ENCODE measurements at regions not wholly inside any gene's neighbourhood (a gene's known extent, or its start where the extent isn't known, plus 50 kb on each side); places are given as distances from the start of the nearest gene placed in this dataset.

GRCh38 chr21:38556390-38556789 lies 58.1 kb upstream of the ERG start:
- DNase-seq, result no peak

- no peak for DNase-seq
These were observed 62.9 kb upstream of the ERG start for GRCh38 chr21:38561205-38561604.

GRCh38 chr21:38561613-38562581 lies 63.6 kb upstream of the ERG start:
- no peak for DNase-seq

GRCh38 chr21:38567335-38567969 lies 69.2 kb upstream of the ERG start:
- peak; percentile 13 for DNase-seq

- no peak for DNase-seq
These were observed 69.7 kb upstream of the ERG start for GRCh38 chr21:38567970-38568360.

- no peak for DNase-seq
These were observed 71.5 kb upstream of the ERG start for GRCh38 chr21:38569733-38570132.

- no peak for DNase-seq
These were observed 72.3 kb upstream of the ERG start for GRCh38 chr21:38570596-38570995.

- no peak for DNase-seq
These were observed 76.8 kb upstream of the ERG start for GRCh38 chr21:38574895-38575575.

- no peak for DNase-seq
These were observed 79.6 kb upstream of the ERG start for GRCh38 chr21:38577887-38578286.

- no peak for DNase-seq
These were observed 92.4 kb upstream of the ERG start for GRCh38 chr21:38590449-38591217.

GRCh38 chr21:38591218-38591537 lies 92.9 kb upstream of the ERG start:
- DNase-seq, result no peak

- DNase-seq, result no peak
These were observed 98.2 kb upstream of the ERG start for GRCh38 chr21:38596264-38597042.

GRCh38 chr21:38597421-38597820 lies 99.1 kb upstream of the ERG start:
- no peak for DNase-seq

- no peak for DNase-seq
These were observed 100.1 kb upstream of the ERG start for GRCh38 chr21:38598413-38598812.

- no peak for DNase-seq
These were observed 101.2 kb upstream of the ERG start for GRCh38 chr21:38599381-38599975.

- DNase-seq, result no peak
These were observed 101.8 kb upstream of the ERG start for GRCh38 chr21:38600106-38600505.

GRCh38 chr21:38605236-38605635 lies 107.0 kb upstream of the ERG start:
- DNase-seq, result no peak

GRCh38 chr21:38609580-38609979 lies 111.3 kb upstream of the ERG start:
- no peak for DNase-seq

- DNase-seq, result no peak
These were observed 112.5 kb upstream of the ERG start for GRCh38 chr21:38610623-38611251.

- DNase-seq, result no peak
These were observed 113.0 kb upstream of the ERG start for GRCh38 chr21:38611277-38611676.

- DNase-seq, result no peak
These were observed 115.4 kb upstream of the ERG start for GRCh38 chr21:38613686-38614085.

Measured in left kidney (tissue), 1 donor.